ENCODE measurements at regions not wholly inside any gene's neighbourhood (a gene's known extent, or its start where the extent isn't known, plus 50 kb on each side); places are given as distances from the start of the nearest gene placed in this dataset.

GRCh38 chr2:180190851-180191250 lies 183.8 kb upstream of the CWC22 start:
- Histone ChIP-seq H3K4me3 (ENCODE audit: low read depth, low read length) (no peak overlapping the region), H3K27ac (ENCODE audit: extremely low read depth, low read depth, low read length) (no peak overlapping the region), H3K4me1 (ENCODE audit: control insufficient read depth, insufficient read depth, low read length) (no peaks in the 10 kb centered on the region), H3K36me3 (ENCODE audit: control insufficient read depth in 2 of 2, insufficient read depth in 1 of 2, low read length in 2 of 2) (no peaks in the 10 kb centered on the region), H3K9me3 (ENCODE audit: control insufficient read depth, insufficient read depth, low read depth, low read length) (no peaks in the 10 kb centered on the region)
- ChIA-PET CTCF (interaction anchor here (0.5 kb wide), 1 partner anchor 52 kb away, joined by 3 read pairs; no protein-coding TSS in a partner anchor), POLR2A (no interaction called here)
- TF ChIP-seq ZBTB21 (tag by site-specific recombination; IDR thresholded peaks at IDR 0.05) = no peak
- no peak for TF ChIP-seq FEZF1 (tag by site-specific recombination; IDR thresholded peaks at IDR 0.05)
- no peak for TF ChIP-seq ZNF121 (tag by site-specific recombination; IDR thresholded peaks at IDR 0.05)
- TF ChIP-seq ZNF501 (tag by site-specific recombination; IDR thresholded peaks at IDR 0.05) = no peak
- TF ChIP-seq KLF1 (tag by site-specific recombination; IDR thresholded peaks at IDR 0.05) = no peak
- TF ChIP-seq ZNF202 (tag by site-specific recombination; IDR thresholded peaks at IDR 0.05; ENCODE audit: borderline replicate concordance) = no peak
- TF ChIP-seq ZNF639 (tag by site-specific recombination; IDR thresholded peaks at IDR 0.05) = no peak
- no peak for TF ChIP-seq HOXD13 (CRISPR knock-in tag; IDR thresholded peaks at IDR 0.05; ENCODE audit: borderline replicate concordance)

GRCh38 chr2:180187611-180188010 lies 180.5 kb upstream of the CWC22 start:
- H3K36me3 ChIP-seq (ENCODE audit: control insufficient read depth in 2 of 2, insufficient read depth in 1 of 2, low read length in 2 of 2) = no peaks in the 10 kb centered on the region
- CTCF ChIA-PET = no interaction called here
- H3K4me1 ChIP-seq (ENCODE audit: control insufficient read depth, insufficient read depth, low read length) = no peaks in the 10 kb centered on the region; the same call in 1 of the 2 replicates
- TF ChIP-seq ZNF664 (tag by site-specific recombination; IDR thresholded peaks at IDR 0.05) = no peak
- TF ChIP-seq SP7 (tag by site-specific recombination; IDR thresholded peaks at IDR 0.05) = no peak
- TF ChIP-seq ZNF157 (tag by site-specific recombination; IDR thresholded peaks at IDR 0.05) = no peak
- no peak for TF ChIP-seq ZSCAN30 (tag by site-specific recombination; IDR thresholded peaks at IDR 0.05)
- no peak for TF ChIP-seq ZBTB20 (tag by site-specific recombination; IDR thresholded peaks at IDR 0.05)
- TF ChIP-seq ZNF518A (tag by site-specific recombination; conservative IDR thresholded peaks at IDR 0.05; ENCODE audit: low read depth) = no peak
- POLR2A ChIA-PET = no interaction called here
- H3K4me3 ChIP-seq (ENCODE audit: low read depth, low read length) = no peak overlapping the region
- H3K9me3 ChIP-seq (ENCODE audit: control insufficient read depth, insufficient read depth, low read depth, low read length) = no peaks in the 10 kb centered on the region
- H3K27ac ChIP-seq (ENCODE audit: extremely low read depth, low read depth, low read length) = no peak overlapping the region

- H3K9me3 ChIP-seq (ENCODE audit: control insufficient read depth, insufficient read depth, low read depth, low read length) = no peaks in the 10 kb centered on the region
- CTCF ChIA-PET = no interaction called here
- no peak overlapping the region for H3K4me3 ChIP-seq (ENCODE audit: low read depth, low read length)
- no peak overlapping the region for H3K27ac ChIP-seq (ENCODE audit: extremely low read depth, low read depth, low read length)
- no peaks in the 10 kb centered on the region; the same call in 1 of the 2 replicates for H3K4me1 ChIP-seq (ENCODE audit: control insufficient read depth, insufficient read depth, low read length)
- no peaks in the 10 kb centered on the region for H3K36me3 ChIP-seq (ENCODE audit: control insufficient read depth in 2 of 2, insufficient read depth in 1 of 2, low read length in 2 of 2)
- POLR2A ChIA-PET = no interaction called here
- TF ChIP-seq ZNF658 (tag by site-specific recombination; IDR thresholded peaks at IDR 0.05) = no peak
- TF ChIP-seq ZNF324 (tag by site-specific recombination; IDR thresholded peaks at IDR 0.05) = no peak
- no peak for TF ChIP-seq ZNF274 (IDR thresholded peaks at IDR 0.05; ENCODE audit: low read length)
- no peak for TF ChIP-seq ZNF274 (tag by site-specific recombination; IDR thresholded peaks at IDR 0.05; ENCODE audit: borderline replicate concordance)
- no peak for TF ChIP-seq ZNF621 (tag by site-specific recombination; IDR thresholded peaks at IDR 0.05)
- TF ChIP-seq AEBP2 (tag by site-specific recombination; IDR thresholded peaks at IDR 0.05; ENCODE audit: borderline replicate concordance) = no peak
- TF ChIP-seq ZNF561 (tag by site-specific recombination; IDR thresholded peaks at IDR 0.05; ENCODE audit: borderline replicate concordance) = no peak
- no peak for TF ChIP-seq ZNF132 (tag by site-specific recombination; IDR thresholded peaks at IDR 0.05; ENCODE audit: borderline replicate concordance)
Observed at GRCh38 chr2:180184506-180184905, 177.4 kb upstream of the CWC22 start.
